NCI-H345 (cell line): ENCODE measurements at regions not wholly inside any gene's neighbourhood (a gene's known extent, or its start where the extent isn't known, plus 50 kb on each side); places are given as distances from the start of the nearest gene placed in this dataset.

Experiments
- DNase-seq: peaks from one replicate; lab custom pipeline; 2025; lab: John Stamatoyannopoulos, UW

DNA sequence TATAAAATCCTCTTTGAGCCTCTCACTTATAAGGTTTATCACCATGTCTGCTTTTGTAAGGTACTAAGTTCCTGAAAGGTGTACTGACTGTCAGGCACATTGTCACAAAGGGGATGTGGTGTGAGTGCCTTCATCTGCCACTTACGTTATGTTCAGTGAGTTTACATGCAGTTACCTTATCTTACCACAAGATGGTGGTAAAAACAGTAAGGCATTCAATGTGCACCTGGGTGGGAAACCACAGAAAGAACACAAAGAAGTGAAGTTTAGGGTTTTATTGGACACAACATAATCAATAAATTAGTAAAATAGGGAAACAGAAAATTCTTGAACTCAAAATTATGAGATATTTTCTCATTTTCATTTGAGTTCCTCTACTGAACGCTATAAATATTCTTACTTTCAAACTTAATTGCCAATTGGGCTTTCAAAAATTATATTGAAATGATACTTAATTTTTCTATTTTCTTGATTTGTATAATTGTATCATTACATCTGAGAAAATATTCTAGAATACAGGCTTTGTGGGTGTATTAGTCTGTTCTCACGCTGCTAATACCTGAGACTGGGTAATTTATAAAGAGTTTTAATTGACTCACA, 650.8 kb downstream of the PCDH7 start:
- DNase-seq: peak; percentile 38

DNA sequence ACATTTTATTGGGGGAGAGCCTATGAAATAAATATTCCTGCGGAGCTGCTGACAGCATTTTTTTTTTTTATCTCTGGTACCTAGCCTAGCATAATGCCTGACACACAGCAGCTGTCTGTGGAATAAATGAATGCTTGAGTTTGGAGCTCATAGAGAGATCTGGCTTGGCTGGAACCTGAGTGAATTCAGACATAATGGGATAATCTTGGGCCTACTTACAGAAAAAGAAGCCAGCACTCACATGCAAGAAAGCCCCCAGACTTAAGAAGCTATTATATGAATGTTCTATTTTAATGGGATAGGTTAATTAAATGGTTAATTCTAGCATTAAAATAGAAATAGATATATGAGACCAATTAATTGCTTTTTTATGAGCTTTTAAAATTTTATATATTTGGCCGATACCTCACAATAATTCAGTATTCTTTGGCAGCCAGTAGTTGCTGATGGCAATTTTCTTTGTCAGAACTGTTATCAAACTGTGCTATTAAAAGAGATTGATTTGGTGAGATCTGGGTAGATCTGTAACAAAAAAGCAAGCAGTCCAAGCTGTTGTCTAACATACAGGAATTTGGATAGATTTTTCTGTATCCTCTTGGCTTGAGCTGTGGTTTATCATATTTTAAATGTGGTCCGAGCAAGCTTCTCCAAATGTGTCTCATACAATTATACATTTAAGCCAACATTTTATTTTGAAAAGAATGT, 654.2 kb downstream of the PCDH7 start:
- no peak for DNase-seq

DNA sequence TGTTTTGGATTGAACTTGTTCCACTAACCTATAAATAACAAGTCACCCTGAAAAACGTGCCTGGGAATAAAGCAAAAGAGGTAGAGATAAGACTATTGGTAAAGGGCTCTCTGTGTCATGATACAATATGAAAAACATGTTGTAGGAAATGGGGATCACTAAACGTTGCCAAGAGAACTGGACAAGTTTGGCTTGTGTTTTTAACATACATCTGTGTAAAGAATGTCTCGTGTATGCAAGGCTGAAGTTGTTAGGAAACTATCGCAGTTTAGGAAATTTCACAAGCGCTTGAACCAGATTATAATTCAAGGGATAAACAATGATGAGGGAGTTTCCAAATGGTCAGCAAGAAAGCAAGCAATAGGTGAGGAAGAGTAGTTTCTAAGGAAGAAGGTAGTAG, 655.8 kb downstream of the PCDH7 start:
- no peak for DNase-seq

DNA sequence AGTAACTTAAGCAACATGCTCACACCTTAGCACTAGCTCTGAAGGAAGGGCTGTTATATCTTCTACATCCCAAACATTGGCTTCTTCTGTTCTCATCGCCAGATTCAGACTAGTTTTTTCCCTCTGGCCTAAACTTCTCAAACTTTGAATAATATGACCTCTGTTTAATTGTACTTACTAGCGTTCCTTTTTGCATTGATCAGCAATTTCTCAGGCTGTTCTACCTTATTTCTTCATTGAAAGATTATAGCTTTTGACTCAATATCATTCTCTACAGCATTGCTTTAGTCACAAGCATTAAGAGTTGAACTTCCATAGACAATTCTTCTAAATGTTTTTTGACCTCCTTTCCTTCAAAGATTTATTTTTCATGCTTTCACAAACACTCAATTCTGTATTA, 659.2 kb downstream of the PCDH7 start:
- DNase-seq: no peak

DNA sequence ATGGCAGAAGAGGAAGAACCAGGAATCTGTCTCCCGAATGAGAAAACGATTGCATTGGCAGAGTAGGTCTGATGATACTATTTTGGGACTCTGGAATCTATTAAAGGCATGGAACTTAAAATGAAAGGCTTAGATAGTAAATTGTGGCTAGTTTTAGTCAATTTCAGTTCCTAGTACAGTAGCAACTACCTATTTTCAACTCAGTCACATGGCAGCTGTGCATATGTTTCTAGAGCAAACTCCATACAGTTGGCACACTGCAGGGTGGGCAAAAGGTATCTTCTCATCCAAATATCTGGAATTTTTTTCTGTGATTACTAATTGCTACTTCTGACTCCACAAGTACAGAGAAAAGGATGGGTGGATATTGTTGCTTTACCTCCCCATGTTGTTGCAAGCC, 663.6 kb downstream of the PCDH7 start:
- DNase-seq: no peak

DNA sequence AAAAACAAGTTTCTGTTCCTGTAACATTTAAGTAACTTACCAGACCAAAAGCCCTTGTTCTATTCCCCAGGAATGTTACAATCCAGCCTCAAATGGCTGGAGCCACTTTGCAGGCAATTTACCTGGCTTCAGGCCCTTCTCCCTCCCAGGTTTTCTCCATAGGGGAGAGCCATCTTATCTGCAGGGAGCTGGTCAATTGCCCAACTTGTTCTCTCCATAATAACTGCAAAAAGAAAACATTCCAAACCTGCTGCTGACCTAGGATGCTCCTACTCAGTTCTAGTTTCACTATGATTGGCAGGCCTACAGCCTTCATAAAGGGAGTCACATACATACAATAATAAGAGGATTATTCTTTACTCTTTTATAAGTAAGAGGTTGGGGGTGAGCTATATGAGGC, 670.7 kb downstream of the PCDH7 start:
- no peak for DNase-seq

DNA sequence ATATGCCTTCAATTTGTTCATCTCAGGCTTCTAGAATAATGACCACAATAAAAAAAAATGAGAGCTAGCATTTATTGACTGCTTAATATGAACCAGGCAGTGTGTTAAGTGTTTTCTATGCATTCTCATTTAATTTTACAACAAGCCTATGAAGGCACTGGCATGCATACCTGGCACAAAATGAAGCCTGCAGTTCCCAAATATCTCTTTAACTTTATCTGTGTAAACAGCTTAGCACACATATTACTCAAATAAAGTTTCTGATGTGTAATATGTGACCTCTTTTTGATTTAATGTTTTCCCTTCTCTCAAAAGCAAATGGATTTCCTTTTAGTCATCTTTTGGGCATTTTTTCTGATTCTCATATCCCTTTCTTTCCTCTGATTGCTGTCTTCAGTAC, 671.8 kb downstream of the PCDH7 start:
- DNase-seq: no peak

DNA sequence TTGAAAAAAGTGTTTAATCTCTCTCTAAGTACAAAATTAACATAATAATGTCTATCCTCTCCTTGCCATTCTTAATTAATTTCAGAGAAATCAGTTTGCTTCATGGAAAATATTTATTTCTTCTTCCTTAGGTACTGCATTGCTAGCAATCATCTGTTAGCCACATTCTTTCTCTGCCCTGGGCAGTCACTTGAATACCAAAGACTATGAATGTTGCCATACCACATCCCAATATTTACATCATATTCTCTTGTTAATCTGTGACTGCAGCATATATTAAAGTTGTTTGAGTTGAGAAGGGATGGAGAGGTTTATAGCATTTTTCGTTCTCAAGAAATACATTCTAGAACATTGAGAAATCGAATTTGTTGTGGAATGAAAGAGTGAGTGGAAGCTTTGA, 672.8 kb downstream of the PCDH7 start:
- no peak for DNase-seq

DNA sequence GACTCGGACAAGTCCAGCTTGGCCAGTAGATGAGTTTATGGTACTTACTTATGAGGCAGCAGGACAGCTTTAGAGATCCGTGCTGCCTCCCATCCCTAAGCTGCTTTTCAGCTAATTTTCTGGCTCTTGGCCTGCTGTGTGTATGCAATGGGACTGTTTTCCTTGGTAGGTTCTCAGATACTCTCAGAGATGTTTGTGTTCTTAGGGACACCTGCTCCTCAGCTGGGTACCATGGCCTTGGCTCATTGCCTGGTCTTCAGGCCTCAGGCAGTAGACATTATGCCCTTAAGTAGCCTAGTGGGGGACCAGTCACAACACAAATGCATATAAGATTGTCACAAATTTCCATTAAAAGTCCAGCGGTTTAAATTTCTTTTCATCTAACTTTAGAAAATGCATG, 688.0 kb downstream of the PCDH7 start:
- peak; percentile 69 for DNase-seq

DNA sequence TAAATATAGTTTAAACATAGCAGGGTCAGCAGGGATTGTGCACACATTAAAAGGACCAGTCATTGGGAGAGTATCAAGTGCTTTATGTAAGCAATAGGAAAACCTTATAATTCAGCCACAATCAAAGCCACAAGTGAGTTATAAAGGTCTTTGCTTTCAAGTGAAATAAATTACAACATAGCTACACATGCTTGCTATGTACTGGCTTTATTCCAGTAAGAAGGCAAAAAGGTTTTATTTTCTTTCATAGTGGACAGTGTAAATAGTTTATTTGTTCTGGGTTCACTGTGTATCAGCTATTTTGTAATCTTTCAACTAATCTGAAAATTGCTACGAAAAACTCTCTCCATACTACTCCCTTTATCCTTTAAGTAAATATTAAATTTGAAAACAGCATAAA, 691.4 kb downstream of the PCDH7 start:
- no peak for DNase-seq

DNA sequence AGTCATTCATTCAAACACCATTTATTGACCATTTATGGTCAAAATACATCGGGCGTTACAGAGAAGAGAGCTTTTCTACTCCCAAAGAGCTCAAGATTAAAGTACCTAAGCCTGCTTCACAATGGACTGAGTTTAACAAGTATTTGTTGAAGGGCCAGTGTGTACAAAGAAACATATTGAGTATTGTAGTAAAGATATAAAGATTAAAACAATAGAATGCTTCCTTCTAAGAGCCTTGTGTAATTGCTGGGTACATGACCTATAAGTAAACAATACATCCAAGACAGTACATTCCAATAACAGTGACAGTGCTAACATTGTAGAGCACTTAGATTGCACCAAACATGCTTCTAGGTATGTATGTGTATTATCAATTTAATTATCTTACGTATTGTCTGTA, 695.5 kb downstream of the PCDH7 start:
- DNase-seq: no peak

DNA sequence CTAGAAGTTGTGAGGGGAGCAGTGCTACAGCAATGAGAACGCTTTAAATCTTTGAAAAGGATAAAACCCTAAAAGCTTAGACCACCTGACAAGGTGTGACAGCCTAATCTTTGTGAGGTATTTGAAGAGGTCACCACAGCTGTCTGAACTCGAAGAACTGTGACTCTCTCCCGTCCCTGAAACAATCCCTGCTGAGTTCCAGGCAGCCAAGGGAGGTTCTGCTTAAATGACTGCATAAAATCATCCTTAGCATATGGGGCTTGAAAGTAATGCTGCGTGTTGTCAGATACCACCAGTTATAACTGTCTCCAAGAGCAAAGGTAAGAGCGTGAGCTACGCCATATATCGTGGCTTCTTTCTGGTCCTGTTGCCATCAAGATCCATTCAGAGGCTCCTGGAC, 696.3 kb downstream of the PCDH7 start:
- DNase-seq: peak; percentile 0

DNA sequence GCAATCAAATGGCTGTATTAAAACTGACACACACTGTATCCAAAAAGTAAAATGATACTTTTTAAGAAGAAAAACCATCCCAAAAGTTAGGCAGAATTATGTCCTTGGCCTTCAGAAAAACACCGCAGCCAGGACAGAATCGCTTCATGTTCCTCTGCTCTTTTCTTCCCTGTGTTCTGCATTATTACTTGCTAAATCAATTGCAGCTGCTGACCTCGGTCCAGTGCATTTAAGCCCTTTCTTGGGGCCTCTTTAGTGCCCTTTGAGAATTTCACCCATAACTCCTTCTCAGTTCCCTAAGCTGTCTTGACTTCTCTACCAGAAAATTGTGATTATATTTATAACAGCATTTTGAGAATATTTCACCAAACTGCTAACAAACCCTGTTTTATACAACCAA, 696.9 kb downstream of the PCDH7 start:
- DNase-seq: no peak

DNA sequence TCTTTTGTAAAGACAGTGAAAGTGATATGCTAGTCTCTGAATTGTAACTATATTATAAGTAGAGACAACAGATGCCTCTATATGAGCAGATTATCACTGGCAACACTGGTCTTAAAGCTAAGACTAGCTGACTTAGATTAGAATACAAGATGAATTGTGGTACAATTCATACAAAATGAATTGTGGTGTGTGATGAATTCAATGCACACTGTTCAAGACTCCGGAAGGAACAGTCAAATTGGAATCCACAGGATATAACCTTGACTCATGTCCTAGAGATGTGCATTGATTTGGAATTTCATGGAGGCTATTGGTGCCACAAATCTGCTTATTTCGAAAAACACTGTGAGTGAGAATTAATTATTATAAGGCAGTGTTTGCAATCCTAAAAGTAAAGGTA, 701.8 kb downstream of the PCDH7 start:
- no peak for DNase-seq

DNA sequence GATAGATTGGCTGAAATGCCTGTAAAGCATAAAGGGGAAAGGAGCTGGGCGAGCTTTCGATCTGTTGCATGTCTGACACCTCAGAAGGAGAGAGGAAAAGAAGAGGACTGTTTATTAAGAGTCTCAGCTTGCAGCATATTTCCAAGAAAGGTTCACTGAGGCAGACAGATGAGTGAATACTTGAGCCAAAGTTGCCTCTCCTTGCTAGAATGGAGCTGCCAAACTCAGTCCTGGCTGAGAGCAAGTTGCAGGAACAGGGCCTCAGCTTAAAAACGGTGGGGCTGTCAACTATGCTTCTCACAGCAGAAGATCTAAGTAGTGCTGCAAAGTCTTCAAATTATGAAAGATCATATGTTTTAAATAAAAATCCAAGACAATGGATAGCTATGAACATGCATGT, 707.5 kb downstream of the PCDH7 start:
- no peak for DNase-seq

DNA sequence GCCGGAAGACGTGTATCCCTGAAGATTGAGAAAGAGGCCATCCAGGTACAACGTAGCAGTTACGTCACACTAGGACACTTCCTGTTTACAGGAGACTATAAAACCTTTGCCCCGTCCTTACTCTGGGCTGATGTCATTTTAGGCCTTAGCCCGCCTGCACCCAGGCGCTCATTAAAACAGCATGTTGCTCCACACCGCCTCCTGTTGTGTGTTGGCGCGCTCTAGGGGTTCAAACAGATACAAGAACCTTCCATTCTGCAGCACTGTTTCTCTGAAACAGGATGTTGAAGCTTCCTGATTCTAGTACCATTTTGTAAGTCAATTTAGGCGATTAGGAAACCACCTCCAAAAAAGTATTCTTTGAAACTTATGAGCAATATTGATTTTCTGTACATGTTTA, 722.1 kb downstream of the PCDH7 start:
- DNase-seq: no peak

DNA sequence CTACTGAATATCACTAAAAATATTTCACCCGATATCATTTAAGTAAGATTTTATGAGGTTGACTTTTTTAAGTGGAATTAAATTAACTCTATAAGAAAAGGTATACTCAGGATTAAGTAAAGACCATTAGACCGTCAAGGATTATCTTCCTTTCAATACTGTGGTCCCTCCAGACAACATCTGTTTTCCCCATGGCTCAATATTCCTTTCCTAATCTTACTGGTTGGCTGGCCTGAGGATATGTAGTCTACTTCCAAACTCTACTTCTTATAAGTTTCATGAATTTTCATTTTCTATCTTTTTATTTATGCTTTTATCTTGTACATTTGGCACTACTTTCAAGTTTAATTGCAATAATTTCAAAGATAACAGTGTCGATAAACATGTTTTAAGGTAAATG, 725.4 kb downstream of the PCDH7 start:
- DNase-seq: no peak

DNA sequence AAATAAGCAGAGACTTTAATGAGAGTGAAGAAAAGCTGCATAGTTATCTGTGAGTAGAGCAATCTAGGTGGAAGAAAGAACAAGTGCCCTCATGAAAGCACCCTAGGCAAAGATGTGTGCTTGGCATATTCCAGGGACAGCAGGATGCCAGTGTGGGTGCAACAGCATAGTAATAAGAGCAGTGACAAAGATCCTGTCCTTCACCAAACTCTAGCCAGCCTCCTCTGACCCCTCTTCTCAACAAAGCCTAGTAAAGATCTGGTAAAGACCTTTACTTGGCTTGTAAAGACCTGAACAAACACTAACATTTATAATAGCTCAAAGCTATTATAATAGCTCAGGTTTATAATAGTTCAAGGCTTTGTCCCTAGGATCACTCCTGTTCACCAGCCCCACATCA, 735.4 kb downstream of the PCDH7 start:
- DNase-seq: no peak

DNA sequence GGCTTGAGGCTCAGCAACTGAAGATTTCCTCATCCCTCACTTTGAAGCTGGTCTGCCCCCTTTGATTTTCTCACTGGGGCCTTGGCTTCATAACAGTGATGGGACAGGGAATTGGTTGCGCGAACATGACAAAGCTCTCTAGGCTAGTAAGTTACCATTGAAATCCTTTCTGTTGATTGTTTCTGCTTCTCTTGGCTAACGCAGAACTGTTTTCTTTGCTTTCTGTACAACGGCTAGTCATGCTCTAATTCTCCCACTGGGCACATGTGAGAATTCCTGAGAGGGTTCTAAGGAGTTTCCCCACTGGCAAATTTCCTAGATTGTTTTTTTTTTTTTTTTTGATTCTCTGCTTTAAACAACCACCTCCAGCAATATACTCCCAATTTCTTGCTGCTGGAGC, 738.6 kb downstream of the PCDH7 start:
- DNase-seq: no peak

DNA sequence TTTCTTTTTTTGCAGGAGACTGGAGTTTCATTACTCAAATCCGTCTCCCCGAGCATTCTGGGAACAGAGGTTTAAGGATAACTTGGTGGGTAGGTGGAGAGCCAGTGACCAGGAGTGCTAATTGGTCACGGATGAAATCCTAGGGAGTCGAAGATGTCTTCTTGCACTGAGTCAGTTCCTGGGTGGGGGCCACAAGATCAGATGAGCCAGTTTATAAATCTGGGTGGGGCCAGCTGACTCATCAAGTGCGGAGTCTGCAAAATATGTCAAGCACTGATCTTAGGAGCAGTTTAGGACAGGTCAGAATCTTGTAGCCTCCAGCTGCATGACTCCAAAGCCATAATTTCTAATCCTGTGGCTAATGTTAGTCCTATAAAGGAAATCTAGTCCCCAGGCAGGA, 741.3 kb downstream of the PCDH7 start:
- no peak for DNase-seq

DNA sequence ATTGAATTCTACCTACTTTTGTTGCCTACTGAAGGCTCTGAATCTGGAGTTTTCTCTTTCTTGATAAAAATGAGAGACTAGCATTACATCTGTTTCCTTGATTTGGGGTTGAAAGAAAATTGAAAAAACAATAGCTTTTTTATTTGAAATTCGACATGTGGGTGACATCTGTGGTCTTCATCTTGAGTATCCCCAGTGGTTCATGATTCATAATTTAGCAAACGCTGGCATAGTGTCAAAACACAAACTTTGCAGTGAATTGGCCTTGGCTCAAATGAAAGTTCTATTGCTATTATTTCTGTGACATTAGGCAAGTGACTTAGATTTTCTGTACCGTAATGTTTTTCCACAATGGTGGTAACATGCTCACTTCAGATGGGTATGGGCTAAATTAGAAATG, 747.6 kb downstream of the PCDH7 start:
- no peak for DNase-seq

DNA sequence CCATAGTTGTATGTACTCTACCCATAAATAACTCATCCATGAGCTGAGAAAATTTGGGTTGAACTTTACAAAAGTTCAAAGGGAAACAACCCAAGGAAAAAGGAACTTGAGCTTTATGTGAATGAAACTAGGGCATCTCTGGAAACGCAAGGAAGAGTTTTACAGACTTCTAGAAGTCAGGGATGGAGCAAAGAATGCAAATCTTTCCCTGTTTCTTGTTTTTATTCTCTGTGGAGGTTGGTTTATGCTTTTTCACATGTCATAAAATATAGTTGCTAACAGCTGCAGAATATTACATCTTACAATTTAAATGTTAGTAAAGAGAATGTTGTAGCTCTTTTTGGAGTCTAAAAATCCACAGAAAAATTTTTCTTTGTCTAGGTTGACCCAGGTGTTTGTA, 754.1 kb downstream of the PCDH7 start:
- no peak for DNase-seq

DNA sequence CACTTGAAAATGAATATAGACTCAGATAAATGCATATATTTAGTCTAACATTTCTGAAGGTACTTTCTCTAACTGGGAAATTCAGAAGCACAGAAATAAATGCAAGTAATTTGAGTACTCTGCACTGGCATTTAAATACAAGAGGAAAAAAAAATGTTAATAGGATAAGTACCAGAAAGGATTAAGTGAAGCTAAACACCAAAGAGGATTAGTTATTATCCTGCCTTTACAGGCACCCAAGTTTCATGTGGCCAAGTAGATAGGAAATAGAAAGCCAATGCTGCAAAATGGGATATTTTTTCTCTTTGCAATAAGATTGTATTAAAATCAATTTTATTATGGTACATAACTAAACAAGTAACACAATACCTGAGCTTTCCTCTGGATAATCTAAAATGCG, 762.5 kb downstream of the PCDH7 start:
- DNase-seq: no peak

DNA sequence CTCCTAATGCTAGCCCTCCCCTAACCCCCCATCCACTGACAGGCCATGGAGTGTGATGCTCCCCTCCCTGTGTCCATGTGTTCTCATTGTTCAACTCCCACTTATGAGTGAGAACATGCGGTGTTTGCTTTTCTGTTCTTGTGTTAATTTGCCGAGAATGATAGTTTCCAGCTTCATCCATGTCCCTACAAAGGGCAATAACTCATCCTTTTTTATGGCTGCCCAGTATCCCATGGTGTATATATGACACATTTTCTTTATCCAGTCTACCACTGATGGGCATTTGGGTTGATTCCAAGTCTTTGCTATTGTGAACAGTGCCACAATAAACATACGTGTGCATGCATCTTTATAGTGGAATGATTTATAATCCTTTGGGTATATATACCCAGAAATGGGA, 779.0 kb downstream of the PCDH7 start:
- DNase-seq: peak; percentile 65
